Astrocyte of the cerebellum (primary cell): ENCODE measurements at regions not wholly inside any gene's neighbourhood (a gene's known extent, or its start where the extent isn't known, plus 50 kb on each side); places are given as distances from the start of the nearest gene placed in this dataset.
A peak's percentile ranks its signal among the peaks of the same experiment; 100 is the strongest.

Experiments
- DNase-seq: peaks from one replicate; pipeline ENCODE4 v3.0.0-alpha.2; 2011; ENCODE audit warnings: low read depth
- H3K4me3 ChIP-seq: 2 replicates; pipeline ENCODE4 v1.5.1; 2011; ENCODE audit warnings: mild to moderate bottlenecking, low read depth, low read length, moderate library complexity
- in situ Hi-C: cut with HindIII; loops from 2 replicates; pipeline ENCODE4 v1.10.0; 2017; ENCODE audit warnings: low sequenced_read_pairs
- TF ChIP-seq, protein P1 (sequence below): IDR thresholded peaks from 2 replicates; pipeline ENCODE4 v1.5.1; 2012; ENCODE audit warnings: low read length, low read depth, moderate library complexity, mild to moderate bottlenecking; ENCODE audit errors: missing control alignments

DNA sequence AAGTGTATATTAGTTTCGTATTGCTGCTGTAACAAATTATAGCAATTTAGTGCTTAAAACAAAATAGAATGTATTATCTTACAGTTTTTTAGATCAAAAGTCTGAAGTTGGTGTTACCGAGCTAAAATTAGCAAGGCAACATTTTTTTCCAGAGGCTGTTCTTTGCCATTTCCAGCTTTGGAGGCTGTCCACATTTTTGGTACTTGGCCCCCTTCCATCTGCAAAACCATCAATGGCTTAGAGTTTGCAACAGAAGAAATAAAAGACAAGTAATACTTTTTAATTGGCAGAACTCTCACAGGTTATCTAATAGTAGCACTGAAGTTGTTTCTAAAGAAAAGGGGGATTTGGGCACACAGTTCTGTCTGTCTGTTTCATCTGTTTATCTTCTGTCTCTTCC is 1248.5 kb downstream of the ROBO1 start:
- TF ChIP-seq, protein P1, sequence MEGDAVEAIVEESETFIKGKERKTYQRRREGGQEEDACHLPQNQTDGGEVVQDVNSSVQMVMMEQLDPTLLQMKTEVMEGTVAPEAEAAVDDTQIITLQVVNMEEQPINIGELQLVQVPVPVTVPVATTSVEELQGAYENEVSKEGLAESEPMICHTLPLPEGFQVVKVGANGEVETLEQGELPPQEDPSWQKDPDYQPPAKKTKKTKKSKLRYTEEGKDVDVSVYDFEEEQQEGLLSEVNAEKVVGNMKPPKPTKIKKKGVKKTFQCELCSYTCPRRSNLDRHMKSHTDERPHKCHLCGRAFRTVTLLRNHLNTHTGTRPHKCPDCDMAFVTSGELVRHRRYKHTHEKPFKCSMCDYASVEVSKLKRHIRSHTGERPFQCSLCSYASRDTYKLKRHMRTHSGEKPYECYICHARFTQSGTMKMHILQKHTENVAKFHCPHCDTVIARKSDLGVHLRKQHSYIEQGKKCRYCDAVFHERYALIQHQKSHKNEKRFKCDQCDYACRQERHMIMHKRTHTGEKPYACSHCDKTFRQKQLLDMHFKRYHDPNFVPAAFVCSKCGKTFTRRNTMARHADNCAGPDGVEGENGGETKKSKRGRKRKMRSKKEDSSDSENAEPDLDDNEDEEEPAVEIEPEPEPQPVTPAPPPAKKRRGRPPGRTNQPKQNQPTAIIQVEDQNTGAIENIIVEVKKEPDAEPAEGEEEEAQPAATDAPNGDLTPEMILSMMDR = no peak
- DNase-seq = peak; percentile 54
- in situ Hi-C loops = loop anchor here (5.0 kb wide), 1 partner anchor 83 kb away; no protein-coding TSS in a partner anchor
- H3K4me3 ChIP-seq = no peak overlapping the region

DNA sequence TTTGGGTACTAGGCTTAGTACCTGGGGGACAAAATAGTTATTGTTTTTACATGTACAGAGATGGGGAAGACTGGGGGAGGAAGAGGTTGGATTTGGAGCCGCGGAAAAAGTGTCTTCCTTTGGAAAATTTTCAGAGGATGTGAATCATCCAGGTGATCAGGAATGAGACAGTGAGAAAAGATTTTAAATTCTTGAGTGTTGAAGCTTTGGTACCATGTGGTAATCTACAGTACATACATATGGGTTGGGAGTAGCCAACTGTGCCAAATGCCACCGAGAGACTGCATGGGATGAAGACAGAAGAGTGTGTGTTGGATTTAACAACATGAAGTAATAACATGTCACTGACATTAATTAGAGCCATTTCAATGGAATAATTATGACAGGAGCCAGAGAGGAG is 1238.2 kb downstream of the ROBO1 start:
- TF ChIP-seq, protein P1 = no peak
- DNase-seq = no peak
- no peak overlapping the region for H3K4me3 ChIP-seq
- in situ Hi-C loops = no loop called here

DNA sequence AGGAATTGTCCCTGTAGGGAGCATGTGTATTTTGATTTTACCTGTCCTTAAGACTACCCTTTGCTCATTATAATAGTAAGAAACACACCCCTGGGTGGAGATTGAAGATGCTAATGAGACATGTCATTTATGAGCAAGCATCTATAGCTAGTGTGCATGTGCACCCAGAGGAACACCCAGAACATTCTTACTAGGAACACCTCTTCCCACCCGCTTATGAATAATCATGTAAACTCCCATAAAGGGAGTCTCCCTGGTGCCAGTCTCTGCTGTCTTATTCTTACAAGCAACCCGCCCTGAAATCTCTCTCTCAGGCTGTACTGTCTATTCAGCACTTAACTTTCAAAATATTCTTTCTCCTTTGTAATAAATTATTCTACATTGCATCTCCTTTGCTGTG is 1227.3 kb downstream of the ROBO1 start:
- in situ Hi-C loops = no loop called here
- TF ChIP-seq, protein P1 = no peak
- no peak for DNase-seq
- no peak overlapping the region for H3K4me3 ChIP-seq

DNA sequence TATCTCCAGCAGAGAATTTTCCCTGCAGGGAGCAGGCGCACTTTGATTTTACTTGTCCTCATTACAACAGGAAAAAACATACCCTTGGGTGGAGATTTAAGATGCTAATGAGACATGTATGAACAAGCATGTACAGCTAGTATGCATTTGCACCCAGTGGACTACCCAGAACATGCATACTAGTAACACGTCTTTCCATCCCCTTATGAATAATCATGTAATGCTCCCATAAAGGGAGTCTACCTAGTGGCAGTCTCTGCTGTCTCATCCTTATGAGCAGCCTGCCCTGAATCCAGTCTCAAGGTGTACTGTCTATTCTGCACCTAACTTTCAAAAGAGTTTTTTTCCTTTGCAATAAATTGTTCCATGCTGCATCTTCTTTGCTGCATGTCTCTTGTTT is 1222.0 kb downstream of the ROBO1 start:
- DNase-seq = no peak
- in situ Hi-C loops = no loop called here
- no peak overlapping the region for H3K4me3 ChIP-seq
- TF ChIP-seq, protein P1 = no peak
